NCI-H2107 treated with DMSO at 0.1 percent for 48 hours (cell line): ENCODE measurements at regions not wholly inside any gene's neighbourhood (a gene's known extent, or its start where the extent isn't known, plus 50 kb on each side); places are given as distances from the start of the nearest gene placed in this dataset.

ENCODE experiments used
- DNase-seq: peaks from one replicate; lab custom pipeline; 2025; ENCODE audit not compliant: unreplicated experiment; lab: John Stamatoyannopoulos, UW

- no peak for DNase-seq
Measured at GRCh38 chr3:162103808-162104207, 607.2 kb downstream of the OTOL1 start.

- no peak for DNase-seq
Measured at GRCh38 chr3:162111861-162112260, 615.3 kb downstream of the OTOL1 start.

DNA sequence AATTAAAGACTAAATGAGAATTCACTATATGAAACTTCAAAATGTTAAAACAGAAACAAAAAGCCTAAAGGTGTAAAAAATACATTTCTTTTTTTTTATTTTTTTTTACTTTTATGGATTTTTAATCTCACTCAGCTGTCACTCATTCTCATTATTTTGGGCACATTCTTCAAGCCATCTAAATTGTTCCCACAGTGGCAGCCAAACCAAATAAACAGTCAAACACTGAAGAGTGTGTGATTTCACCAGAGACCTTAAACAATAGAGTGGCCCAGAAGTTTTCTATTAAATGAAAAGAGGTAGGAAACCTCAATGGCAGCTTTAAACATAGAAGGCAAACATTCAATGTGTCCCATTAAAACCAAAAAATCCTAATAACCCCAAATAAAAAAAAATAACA is 616.1 kb downstream of the OTOL1 start:
- no peak for DNase-seq

DNA sequence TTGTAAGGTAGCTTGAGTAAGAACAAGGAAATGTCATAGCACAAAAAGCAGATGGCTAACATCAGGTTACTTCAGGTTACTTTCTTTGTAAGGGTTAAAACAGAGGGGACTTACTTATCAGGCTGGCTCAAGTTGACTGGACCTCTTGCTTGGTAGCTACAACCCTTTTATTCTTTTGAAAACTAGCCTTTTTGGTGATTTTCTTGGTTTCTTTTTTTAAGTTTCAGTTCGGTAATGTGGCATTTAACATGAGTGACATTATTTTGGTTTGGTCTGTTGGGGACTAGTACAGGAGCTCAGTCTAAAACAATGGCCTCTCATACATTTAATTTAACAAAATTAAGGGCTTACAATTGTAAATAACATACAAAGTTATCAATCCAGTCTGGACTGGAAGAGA is 621.4 kb downstream of the OTOL1 start:
- DNase-seq: no peak

- DNase-seq: no peak
Measured at GRCh38 chr3:162119651-162120050, 623.0 kb downstream of the OTOL1 start.

DNA sequence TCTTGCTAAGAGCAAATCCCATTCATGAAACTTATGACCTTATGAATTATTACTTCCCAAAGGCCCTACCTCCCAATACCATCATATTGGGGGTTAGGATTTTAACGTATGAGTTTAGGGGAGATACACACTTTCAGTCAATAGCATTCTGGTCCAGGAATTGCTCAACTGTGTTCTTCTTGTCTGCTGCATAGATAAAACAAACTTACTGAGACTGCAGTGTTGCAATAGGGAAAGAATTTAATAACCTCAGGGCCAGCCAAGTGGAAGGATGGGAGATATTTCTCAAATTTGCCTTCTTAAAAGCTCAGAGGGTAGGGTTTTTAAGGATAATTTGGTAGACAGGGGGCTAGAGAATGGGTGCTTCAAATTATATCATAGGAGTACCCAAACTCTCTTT is 625.8 kb downstream of the OTOL1 start:
- DNase-seq: no peak

- no peak for DNase-seq
Measured at GRCh38 chr3:162125790-162126189, 629.2 kb downstream of the OTOL1 start.

DNA sequence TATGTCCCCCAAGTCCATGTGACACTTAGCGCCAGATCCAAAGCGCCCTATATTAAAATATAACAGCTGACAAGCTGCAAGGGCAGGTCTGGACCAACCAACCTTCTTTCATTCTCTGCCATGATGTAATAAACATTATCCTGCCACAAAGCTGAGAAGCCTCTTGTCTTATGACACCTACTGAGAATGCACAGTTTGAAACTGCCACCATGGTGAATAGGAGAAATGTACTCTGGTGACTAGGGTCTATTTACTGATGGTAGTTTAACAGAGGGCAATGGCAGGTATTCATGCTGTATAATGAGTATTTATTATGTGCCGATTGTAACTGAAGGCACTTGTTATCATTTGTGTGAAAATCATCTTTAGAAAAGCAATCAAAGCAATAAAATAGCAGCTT is 634.0 kb downstream of the OTOL1 start:
- peak; percentile 77 for DNase-seq

GRCh38 chr3:162132981-162133380 is 636.4 kb downstream of the OTOL1 start:
- DNase-seq: no peak

- no peak for DNase-seq
Measured at GRCh38 chr3:162134571-162134970, 638.0 kb downstream of the OTOL1 start.

- DNase-seq: no peak
Measured at GRCh38 chr3:162136136-162136535, 639.5 kb downstream of the OTOL1 start.

- no peak for DNase-seq
Measured at GRCh38 chr3:162138509-162138908, 641.9 kb downstream of the OTOL1 start.

- DNase-seq: no peak
Measured at GRCh38 chr3:162139841-162140240, 643.2 kb downstream of the OTOL1 start.

DNA sequence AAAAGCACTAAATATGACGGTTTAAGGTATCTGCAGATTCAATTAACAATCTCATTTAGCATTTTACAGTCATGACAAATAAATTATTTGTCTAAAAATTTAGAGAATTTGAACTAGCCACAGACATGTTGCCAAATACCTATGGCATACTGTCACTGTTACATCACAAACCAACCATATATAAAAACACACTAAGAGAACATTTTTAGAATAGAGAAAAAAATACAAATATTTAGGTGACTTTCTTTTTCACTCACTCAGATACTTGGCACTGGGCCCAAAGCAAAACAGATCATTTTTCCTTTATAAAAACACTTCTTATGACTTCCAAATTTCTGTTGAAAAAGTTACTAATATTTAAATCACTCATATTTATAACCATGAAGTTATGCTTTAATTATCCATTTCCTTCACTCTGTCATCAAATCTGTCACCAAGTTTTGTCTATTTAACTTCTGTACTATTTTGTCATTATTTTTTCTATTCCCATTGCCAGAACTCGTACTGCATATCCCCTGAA is 644.7 kb downstream of the OTOL1 start:
- DNase-seq: no peak

- no peak for DNase-seq
Measured at GRCh38 chr3:162142511-162142910, 645.9 kb downstream of the OTOL1 start.

- no peak for DNase-seq
Measured at GRCh38 chr3:162143180-162143579, 646.6 kb downstream of the OTOL1 start.

- DNase-seq: no peak
Measured at GRCh38 chr3:162147996-162148395, 651.4 kb downstream of the OTOL1 start.

DNA sequence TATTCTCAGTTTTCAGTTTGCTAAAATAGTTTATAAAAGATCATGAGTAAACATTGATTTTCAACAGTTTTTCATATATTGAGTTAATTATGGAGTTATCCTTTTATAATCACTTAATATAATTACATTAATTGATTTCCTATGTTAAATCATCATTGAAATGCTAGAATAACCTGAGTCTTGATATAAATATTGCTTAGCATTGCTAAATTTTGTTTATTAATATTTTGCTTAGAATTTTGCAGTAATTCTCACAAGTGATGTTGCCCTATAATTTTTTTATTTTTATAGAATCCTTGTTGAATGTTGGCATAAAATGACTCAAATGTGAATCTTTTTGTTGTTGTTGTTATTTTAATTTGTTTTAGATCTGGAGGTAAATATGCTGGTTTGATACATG is 654.2 kb downstream of the OTOL1 start:
- no peak for DNase-seq

DNA sequence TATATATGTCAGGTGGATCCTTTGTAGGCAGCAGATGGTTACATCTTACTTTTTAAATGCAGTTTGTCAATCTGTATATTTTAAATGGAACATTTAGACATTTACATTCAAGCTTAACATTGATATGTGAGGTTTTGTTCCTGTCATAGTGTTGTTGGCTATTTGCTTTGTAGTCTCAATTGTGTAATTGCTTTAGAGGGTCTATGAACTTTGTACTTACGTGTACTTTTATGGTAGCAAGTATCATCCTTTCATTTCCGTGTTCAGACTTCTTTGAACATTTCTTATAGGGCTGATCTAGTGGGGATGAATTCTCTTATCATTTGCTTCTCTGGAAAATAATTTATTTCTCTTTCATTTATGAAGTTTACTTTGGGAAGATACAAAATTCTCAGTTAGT is 656.0 kb downstream of the OTOL1 start:
- DNase-seq: no peak

GRCh38 chr3:162161595-162161994 is 665.0 kb downstream of the OTOL1 start:
- no peak for DNase-seq

DNA sequence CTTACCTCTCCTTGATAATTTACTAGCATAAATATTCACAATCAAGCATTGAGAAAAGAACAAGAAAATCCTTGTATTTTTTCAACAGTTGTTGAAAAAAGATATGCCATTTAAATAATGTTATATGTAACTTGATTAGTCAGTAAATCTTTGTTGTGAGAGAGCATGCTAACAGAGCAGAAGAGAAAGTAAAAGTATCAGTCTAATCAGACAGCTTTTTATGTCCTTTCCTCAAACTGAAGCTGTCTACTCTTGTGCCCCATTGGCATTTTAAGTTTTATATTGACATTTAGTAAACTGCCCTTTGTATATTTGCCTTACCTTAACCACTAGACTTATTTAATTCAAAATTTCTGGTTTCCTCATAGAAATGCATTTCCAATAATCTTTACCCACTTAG is 668.7 kb downstream of the OTOL1 start:
- no peak for DNase-seq

DNA sequence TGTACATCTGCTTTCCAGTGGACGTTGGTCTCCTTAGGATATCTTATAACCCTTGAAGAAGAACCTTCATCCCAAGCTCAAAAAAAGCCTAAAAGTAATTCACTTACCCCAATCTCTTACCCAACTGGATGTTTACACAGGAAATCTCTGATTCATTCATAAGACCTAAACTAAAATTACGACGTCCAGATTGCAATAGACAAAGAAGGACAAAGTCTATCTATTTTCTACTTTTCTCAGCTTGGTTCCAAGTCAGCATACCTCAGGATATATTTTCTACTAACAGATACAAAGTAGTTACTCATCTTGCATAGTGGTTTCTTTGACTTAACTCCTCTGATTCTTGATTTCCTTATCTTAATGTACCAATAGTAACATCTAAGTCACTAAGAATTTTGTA is 669.9 kb downstream of the OTOL1 start:
- no peak for DNase-seq

- no peak for DNase-seq
Measured at GRCh38 chr3:162168715-162169114, 672.1 kb downstream of the OTOL1 start.

DNA sequence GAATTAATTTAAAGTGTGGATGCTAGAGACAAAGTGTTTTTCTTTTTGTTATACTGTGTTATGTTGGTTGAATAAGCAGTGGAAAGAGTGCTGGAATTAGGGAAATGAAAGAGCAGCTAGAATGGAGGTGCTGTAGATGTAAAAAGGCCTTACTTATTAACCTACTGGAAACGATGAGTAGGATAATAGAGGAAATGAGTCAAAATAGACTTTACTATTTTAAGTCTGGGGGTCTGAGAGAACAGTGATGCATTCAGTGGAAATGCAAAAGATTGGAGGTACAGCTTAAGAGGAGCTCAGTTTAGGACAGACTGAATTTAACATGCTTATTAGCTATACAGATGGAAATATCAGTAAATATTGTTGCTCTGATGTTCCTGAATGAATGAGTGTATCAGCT is 674.0 kb downstream of the OTOL1 start:
- no peak for DNase-seq
